ENCODE measurements at regions not wholly inside any gene's neighbourhood (a gene's known extent, or its start where the extent isn't known, plus 50 kb on each side); places are given as distances from the start of the nearest gene placed in this dataset.

DNA sequence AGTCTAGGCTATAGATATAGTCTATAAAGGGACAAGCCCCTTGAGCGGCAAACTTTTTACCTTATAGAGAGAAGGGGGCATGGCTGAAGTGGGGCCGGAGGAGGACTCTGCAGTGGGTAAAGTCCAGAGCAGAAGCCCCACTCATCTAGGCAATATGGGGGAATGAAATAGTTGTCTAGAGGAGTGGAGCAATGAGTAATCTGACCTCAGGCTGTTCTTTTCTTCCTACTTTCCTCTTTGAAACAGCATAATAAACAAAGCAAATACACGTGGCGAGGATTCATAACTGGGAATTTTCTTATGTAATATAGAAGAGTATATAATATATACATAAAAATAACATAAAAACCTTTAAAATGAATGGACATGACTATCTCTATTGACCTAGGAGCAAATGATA, 546.4 kb upstream of the ZNF385D start:
- no peak for ATAC-seq (ENCODE audit: low FRiP score)
- no peaks in the 10 kb centered on the region for H3K4me1 ChIP-seq (ENCODE audit: control insufficient read depth in 1 of 2, insufficient read depth in 2 of 2, low read length in 2 of 2)
- intact Hi-C loops (cut with DNase I) = no loop called here
- no peak overlapping the region for H3K4me3 ChIP-seq (ENCODE audit: low read length in 2 of 2)
- WGBS, 2 donors = 85 to 88% methylated on average over 4 of the region's 4 CpGs
- no peak overlapping the region for H3K27ac ChIP-seq (ENCODE audit: low read depth in 1 of 2, low read length in 2 of 2)
- no peaks in the 10 kb centered on the region for H3K27me3 ChIP-seq (ENCODE audit: control insufficient read depth in 1 of 2, insufficient read depth in 2 of 2, low read length in 1 of 2)
- DNase-seq = no peak
- no peaks in the 10 kb centered on the region for H3K36me3 ChIP-seq (ENCODE audit: control insufficient read depth in 1 of 2, insufficient read depth in 2 of 2, low read length in 1 of 2)
- H3K9me3 ChIP-seq (ENCODE audit: control insufficient read depth, low read length) = no peaks in the 10 kb centered on the region

- H3K27ac ChIP-seq (ENCODE audit: low read depth in 1 of 2, low read length in 2 of 2) = no peak overlapping the region
- H3K4me1 ChIP-seq (ENCODE audit: control insufficient read depth in 1 of 2, insufficient read depth in 2 of 2, low read length in 2 of 2) = no peaks in the 10 kb centered on the region
- peaks cover 0 to 1% of the 10 kb centered on the region in 2 donors for H3K27me3 ChIP-seq (ENCODE audit: control insufficient read depth in 1 of 2, insufficient read depth in 2 of 2, low read length in 1 of 2)
- 49 to 52% methylated on average over 3 of the region's 3 CpGs for WGBS, 2 donors
- no peak overlapping the region for H3K4me3 ChIP-seq (ENCODE audit: low read length in 2 of 2)
- intact Hi-C loops (cut with DNase I) = no loop called here
- no peaks in the 10 kb centered on the region for H3K36me3 ChIP-seq (ENCODE audit: control insufficient read depth in 1 of 2, insufficient read depth in 2 of 2, low read length in 1 of 2)
- ATAC-seq (ENCODE audit: low FRiP score) = no peak
- H3K9me3 ChIP-seq (ENCODE audit: control insufficient read depth, low read length) = no peaks in the 10 kb centered on the region
- DNase-seq = no peak
These were observed 555.4 kb upstream of the ZNF385D start for GRCh38 chr3:22306454-22306853.

- intact Hi-C loops (cut with DNase I) = no loop called here
- Histone ChIP-seq H3K36me3 (ENCODE audit: control insufficient read depth in 1 of 2, insufficient read depth in 2 of 2, low read length in 1 of 2) (no peaks in the 10 kb centered on the region), H3K9me3 (ENCODE audit: control insufficient read depth, low read length) (no peaks in the 10 kb centered on the region), H3K4me1 (ENCODE audit: control insufficient read depth in 1 of 2, insufficient read depth in 2 of 2, low read length in 2 of 2) (no peaks in the 10 kb centered on the region), H3K27ac (ENCODE audit: low read depth in 1 of 2, low read length in 2 of 2) (no peak overlapping the region), H3K4me3 (ENCODE audit: low read length in 2 of 2) (no peak overlapping the region), H3K27me3 (ENCODE audit: control insufficient read depth in 1 of 2, insufficient read depth in 2 of 2, low read length in 1 of 2) (peaks cover 0 to 1% of the 10 kb centered on the region in 2 donors)
- WGBS, 2 donors = 18% methylated on average over 1 of the region's 1 CpG
- no peak for DNase-seq
- ATAC-seq (ENCODE audit: low FRiP score) = no peak
These were observed 557.9 kb upstream of the ZNF385D start for GRCh38 chr3:22308871-22309270.

DNA sequence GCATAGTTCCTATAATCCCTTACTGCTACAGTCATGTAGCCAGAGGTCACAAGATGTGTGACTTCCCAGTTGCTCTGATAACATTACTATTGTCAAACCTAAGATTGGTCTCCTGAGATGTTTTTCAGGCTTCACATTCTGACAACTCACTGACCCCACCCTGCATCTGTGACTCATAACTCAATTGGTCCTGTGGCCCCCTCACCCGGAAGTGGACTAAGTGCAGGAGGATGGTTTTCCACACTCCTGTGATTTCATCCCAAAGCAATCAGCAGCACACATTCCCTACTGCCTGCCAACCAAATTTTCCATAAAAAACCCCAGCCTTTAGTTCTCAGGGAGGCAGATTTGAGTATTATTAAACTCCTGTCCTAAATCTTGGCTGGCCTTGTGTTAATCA, 564.9 kb upstream of the ZNF385D start:
- H3K9me3 ChIP-seq (ENCODE audit: control insufficient read depth, low read length) = no peaks in the 10 kb centered on the region
- WGBS, 2 donors = 67 to 74% methylated on average over 1 of the region's 1 CpG
- H3K27me3 ChIP-seq (ENCODE audit: control insufficient read depth in 1 of 2, insufficient read depth in 2 of 2, low read length in 1 of 2) = no peaks in the 10 kb centered on the region
- intact Hi-C loops (cut with DNase I) = no loop called here
- ATAC-seq (ENCODE audit: low FRiP score) (no peak), DNase-seq (no peak)
- no peak overlapping the region for H3K4me3 ChIP-seq (ENCODE audit: low read length in 2 of 2)
- no peaks in the 10 kb centered on the region for H3K36me3 ChIP-seq (ENCODE audit: control insufficient read depth in 1 of 2, insufficient read depth in 2 of 2, low read length in 1 of 2)
- H3K4me1 ChIP-seq (ENCODE audit: control insufficient read depth in 1 of 2, insufficient read depth in 2 of 2, low read length in 2 of 2) = no peaks in the 10 kb centered on the region
- no peak overlapping the region for H3K27ac ChIP-seq (ENCODE audit: low read depth in 1 of 2, low read length in 2 of 2)

- no peaks in the 10 kb centered on the region for H3K27me3 ChIP-seq (ENCODE audit: control insufficient read depth in 1 of 2, insufficient read depth in 2 of 2, low read length in 1 of 2)
- no peaks in the 10 kb centered on the region for H3K9me3 ChIP-seq (ENCODE audit: control insufficient read depth, low read length)
- no peak overlapping the region for H3K4me3 ChIP-seq (ENCODE audit: low read length in 2 of 2)
- intact Hi-C loops (cut with DNase I) = no loop called here
- H3K36me3 ChIP-seq (ENCODE audit: control insufficient read depth in 1 of 2, insufficient read depth in 2 of 2, low read length in 1 of 2) = no peaks in the 10 kb centered on the region
- H3K27ac ChIP-seq (ENCODE audit: low read depth in 1 of 2, low read length in 2 of 2) = no peak overlapping the region
- 71 to 78% methylated on average over 5 of the region's 5 CpGs for WGBS, 2 donors
- no peak for DNase-seq
- no peaks in the 10 kb centered on the region for H3K4me1 ChIP-seq (ENCODE audit: control insufficient read depth in 1 of 2, insufficient read depth in 2 of 2, low read length in 2 of 2)
- no peak for ATAC-seq (ENCODE audit: low FRiP score)
These were observed 567.3 kb upstream of the ZNF385D start for GRCh38 chr3:22318325-22318724.

DNA sequence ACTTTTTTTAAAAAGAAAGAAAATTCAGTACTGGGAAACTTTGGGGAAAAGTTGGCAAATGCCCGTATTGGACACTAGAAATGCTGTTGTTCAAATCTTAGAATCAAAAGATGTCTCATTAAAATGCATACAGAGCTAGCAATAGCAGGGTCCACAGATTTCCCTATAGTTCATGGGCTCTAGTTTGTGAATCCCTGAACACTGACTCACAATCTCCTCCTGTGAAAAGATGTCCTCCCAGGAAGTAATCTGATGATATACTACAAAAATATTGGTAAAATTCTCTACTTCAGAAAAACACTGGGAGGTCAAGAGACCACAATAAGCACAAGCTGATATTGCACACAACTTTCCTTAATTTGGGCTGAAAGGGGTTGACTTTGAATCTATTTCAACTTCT, 568.4 kb upstream of the ZNF385D start:
- Histone ChIP-seq H3K9me3 (ENCODE audit: control insufficient read depth, low read length) (no peaks in the 10 kb centered on the region), H3K27me3 (ENCODE audit: control insufficient read depth in 1 of 2, insufficient read depth in 2 of 2, low read length in 1 of 2) (no peaks in the 10 kb centered on the region), H3K4me3 (ENCODE audit: low read length in 2 of 2) (no peak overlapping the region), H3K4me1 (ENCODE audit: control insufficient read depth in 1 of 2, insufficient read depth in 2 of 2, low read length in 2 of 2) (no peaks in the 10 kb centered on the region), H3K36me3 (ENCODE audit: control insufficient read depth in 1 of 2, insufficient read depth in 2 of 2, low read length in 1 of 2) (no peaks in the 10 kb centered on the region), H3K27ac (ENCODE audit: low read depth in 1 of 2, low read length in 2 of 2) (no peak overlapping the region)
- ATAC-seq (ENCODE audit: low FRiP score) (no peak), DNase-seq (no peak)
- intact Hi-C loops (cut with DNase I) = no loop called here
- 71 to 81% methylated on average over 1 of the region's 1 CpG for WGBS, 2 donors

DNA sequence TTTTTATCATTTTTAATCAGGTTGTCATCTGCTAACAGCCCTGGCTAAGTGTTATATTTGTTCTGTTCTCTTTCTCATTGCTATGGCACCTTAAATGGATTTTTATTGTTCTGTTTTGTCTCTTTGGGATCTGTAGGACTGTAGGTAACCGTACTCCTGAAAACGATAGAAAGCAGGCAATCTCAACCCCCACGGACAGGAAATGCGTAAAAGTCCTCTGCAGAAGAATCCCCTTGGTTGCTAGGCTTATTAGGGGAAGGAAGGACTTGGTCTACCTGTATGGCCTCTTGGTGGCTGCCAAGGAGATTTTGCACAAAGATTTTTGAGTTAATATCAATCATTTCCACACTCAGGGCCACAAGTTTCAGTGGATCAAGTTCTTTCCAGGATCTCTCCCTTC, 571.9 kb upstream of the ZNF385D start:
- intact Hi-C loops (cut with DNase I) = no loop called here
- H3K27ac ChIP-seq (ENCODE audit: low read depth in 1 of 2, low read length in 2 of 2) = no peak overlapping the region
- no peaks in the 10 kb centered on the region for H3K9me3 ChIP-seq (ENCODE audit: control insufficient read depth, low read length)
- no peak for ATAC-seq (ENCODE audit: low FRiP score)
- no peak overlapping the region for H3K4me3 ChIP-seq (ENCODE audit: low read length in 2 of 2)
- H3K4me1 ChIP-seq (ENCODE audit: control insufficient read depth in 1 of 2, insufficient read depth in 2 of 2, low read length in 2 of 2) = no peaks in the 10 kb centered on the region
- H3K36me3 ChIP-seq (ENCODE audit: control insufficient read depth in 1 of 2, insufficient read depth in 2 of 2, low read length in 1 of 2) = no peaks in the 10 kb centered on the region
- WGBS, 2 donors = 62 to 63% methylated on average over 4 of the region's 4 CpGs
- H3K27me3 ChIP-seq (ENCODE audit: control insufficient read depth in 1 of 2, insufficient read depth in 2 of 2, low read length in 1 of 2) = no peaks in the 10 kb centered on the region
- DNase-seq = no peak

DNA sequence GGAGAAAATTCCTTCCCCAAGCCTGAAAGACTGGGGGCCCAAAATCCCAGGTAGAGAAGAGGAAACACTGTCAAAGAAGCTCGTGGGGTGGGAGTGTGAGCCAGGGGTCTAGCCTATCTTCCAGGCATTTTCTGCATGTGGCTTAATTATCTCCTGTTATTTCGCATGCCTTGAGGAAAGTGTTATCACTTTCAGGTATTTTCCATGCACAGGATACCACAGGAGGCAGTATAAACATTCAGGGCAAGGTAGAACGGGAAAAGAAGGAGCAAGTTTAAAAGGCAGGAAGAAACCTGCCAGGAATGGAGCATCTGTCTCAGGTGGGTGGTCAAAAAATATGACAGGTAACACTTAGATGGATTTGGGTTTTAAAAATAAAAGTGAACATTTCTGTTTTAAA, 575.3 kb upstream of the ZNF385D start:
- no peak overlapping the region for H3K4me3 ChIP-seq (ENCODE audit: low read length in 2 of 2)
- H3K9me3 ChIP-seq (ENCODE audit: control insufficient read depth, low read length) = no peaks in the 10 kb centered on the region
- DNase-seq = no peak
- intact Hi-C loops (cut with DNase I) = no loop called here
- ATAC-seq (ENCODE audit: low FRiP score) = no peak
- no peaks in the 10 kb centered on the region for H3K36me3 ChIP-seq (ENCODE audit: control insufficient read depth in 1 of 2, insufficient read depth in 2 of 2, low read length in 1 of 2)
- no peak overlapping the region for H3K27ac ChIP-seq (ENCODE audit: low read depth in 1 of 2, low read length in 2 of 2)
- H3K27me3 ChIP-seq (ENCODE audit: control insufficient read depth in 1 of 2, insufficient read depth in 2 of 2, low read length in 1 of 2) = no peaks in the 10 kb centered on the region
- 58 to 66% methylated on average over 3 of the region's 3 CpGs for WGBS, 2 donors
- H3K4me1 ChIP-seq (ENCODE audit: control insufficient read depth in 1 of 2, insufficient read depth in 2 of 2, low read length in 2 of 2) = no peaks in the 10 kb centered on the region

DNA sequence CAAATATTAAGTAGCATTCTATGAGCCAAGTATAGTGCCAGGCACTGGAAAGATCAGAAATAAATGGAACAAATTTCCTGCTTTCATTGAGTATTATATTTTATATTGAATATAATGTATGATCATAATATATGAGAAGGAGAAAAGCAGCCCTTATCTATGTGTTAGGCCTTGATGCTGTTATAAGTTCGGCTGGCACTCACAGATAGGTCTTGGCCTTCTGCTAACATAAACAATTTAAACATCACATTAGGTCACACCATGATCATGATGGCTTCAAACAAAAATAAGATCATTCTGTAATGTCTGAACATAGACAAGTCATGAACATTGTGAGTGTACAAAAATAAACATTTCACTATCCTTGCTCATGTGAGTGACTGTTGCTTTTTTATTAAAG, 584.0 kb upstream of the ZNF385D start:
- intact Hi-C loops (cut with DNase I) = no loop called here
- no peaks in the 10 kb centered on the region for H3K4me1 ChIP-seq (ENCODE audit: control insufficient read depth in 1 of 2, insufficient read depth in 2 of 2, low read length in 2 of 2)

More for the DNA sequence above, 584.0 kb upstream of the ZNF385D start:
- ATAC-seq (ENCODE audit: low FRiP score) (no peak), DNase-seq (no peak)
- H3K9me3 ChIP-seq (ENCODE audit: control insufficient read depth, low read length) = no peaks in the 10 kb centered on the region
- no peaks in the 10 kb centered on the region for H3K36me3 ChIP-seq (ENCODE audit: control insufficient read depth in 1 of 2, insufficient read depth in 2 of 2, low read length in 1 of 2)
- no peak overlapping the region for H3K4me3 ChIP-seq (ENCODE audit: low read length in 2 of 2)
- H3K27me3 ChIP-seq (ENCODE audit: control insufficient read depth in 1 of 2, insufficient read depth in 2 of 2, low read length in 1 of 2) = no peaks in the 10 kb centered on the region
- 14 to 24% methylated on average over 1 of the region's 1 CpG for WGBS, 2 donors
- H3K27ac ChIP-seq (ENCODE audit: low read depth in 1 of 2, low read length in 2 of 2) = no peak overlapping the region

Measured in aorta (tissue), 5 donors.